B cell (primary cell): ENCODE measurements at regions not wholly inside any gene's neighbourhood (a gene's known extent, or its start where the extent isn't known, plus 50 kb on each side); places are given as distances from the start of the nearest gene placed in this dataset.

Experiments
- EZH2 ChIP-seq: IDR thresholded peaks from 2 replicates; pipeline ENCODE4 v1.6.1; 2012; ENCODE audit warnings: borderline replicate concordance, low read depth, mild to moderate bottlenecking, moderate library complexity, low read length; ENCODE audit not compliant: insufficient read depth, poor library complexity, severe bottlenecking
- TF ChIP-seq, protein P1 (sequence below): fragments of 200-600 bp; IDR thresholded peaks from one replicate; pipeline ENCODE4 v1.8.0; 2022; ENCODE audit warnings: antibody characterized with exemption, mild to moderate bottlenecking

- TF ChIP-seq, protein P1, sequence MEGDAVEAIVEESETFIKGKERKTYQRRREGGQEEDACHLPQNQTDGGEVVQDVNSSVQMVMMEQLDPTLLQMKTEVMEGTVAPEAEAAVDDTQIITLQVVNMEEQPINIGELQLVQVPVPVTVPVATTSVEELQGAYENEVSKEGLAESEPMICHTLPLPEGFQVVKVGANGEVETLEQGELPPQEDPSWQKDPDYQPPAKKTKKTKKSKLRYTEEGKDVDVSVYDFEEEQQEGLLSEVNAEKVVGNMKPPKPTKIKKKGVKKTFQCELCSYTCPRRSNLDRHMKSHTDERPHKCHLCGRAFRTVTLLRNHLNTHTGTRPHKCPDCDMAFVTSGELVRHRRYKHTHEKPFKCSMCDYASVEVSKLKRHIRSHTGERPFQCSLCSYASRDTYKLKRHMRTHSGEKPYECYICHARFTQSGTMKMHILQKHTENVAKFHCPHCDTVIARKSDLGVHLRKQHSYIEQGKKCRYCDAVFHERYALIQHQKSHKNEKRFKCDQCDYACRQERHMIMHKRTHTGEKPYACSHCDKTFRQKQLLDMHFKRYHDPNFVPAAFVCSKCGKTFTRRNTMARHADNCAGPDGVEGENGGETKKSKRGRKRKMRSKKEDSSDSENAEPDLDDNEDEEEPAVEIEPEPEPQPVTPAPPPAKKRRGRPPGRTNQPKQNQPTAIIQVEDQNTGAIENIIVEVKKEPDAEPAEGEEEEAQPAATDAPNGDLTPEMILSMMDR, result no peak
- no peak for TF ChIP-seq EZH2
Measured at GRCh38 chr15:39128746-39129145, 452.1 kb upstream of the THBS1 start.
